D721Med (cell line): ENCODE measurements at regions not wholly inside any gene's neighbourhood (a gene's known extent, or its start where the extent isn't known, plus 50 kb on each side); places are given as distances from the start of the nearest gene placed in this dataset.
"Not testable (repeated sequence)": the region's sequence is repeated elsewhere in the genome, so short reads cannot be mapped to it uniquely, and the experiment has no call there.

Experiments used
- DNase-seq: peaks from one replicate; pipeline ENCODE4 v3.0.0; 2011; ENCODE audit warnings: low spot score; ENCODE audit not compliant: insufficient read length
- FAIRE-seq: peaks from 2 replicates; lab custom pipeline; 2011; peaks lifted over from hg19 to GRCh38; lab: Jason Lieb, UNC
- CTCF ChIP-seq: IDR thresholded peaks from 2 replicates; pipeline ENCODE4 v1.5.1; 2012; ENCODE audit warnings: mild to moderate bottlenecking, control low read depth; ENCODE audit not compliant: insufficient read depth; ENCODE audit errors: missing control alignments

DNA sequence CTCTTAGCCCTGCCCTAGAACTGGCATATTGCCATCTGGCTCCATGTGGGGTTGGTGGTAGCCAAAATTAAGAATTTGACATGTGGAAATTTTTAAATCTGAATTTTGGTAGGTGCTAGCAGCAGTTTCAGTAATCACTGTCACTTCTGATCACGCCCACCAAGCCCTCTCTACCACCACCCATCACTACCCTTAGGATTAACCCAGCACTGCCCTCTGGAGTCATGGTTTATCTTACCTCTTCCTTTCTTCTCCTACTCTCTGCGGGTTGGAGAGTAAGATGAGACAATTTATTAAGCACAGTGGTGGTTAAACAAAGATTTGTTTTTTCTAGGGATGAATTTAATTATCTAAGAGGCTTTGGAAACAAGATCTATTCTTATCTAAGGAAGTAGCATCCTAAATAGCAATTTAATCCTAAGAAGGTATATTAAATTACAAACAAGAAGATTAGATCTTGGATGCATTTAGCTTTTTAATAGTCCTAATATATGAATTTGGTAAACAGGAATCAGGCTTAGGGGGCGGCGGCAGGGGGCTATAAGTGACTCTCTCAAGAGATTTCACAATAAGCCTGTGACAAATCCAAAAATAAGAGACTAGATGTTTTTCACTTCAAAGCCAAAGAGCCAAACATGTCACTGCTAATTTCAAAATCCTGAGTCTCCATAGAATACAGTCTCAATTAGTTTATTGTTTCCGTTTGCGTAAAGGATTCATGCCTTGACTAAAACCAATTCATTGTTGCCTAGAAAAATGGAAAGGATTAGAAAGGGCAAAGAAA lies 498.4 kb upstream of the UBE2E2 start:
- TF ChIP-seq CTCF: peak; percentile 27
- no peak for DNase-seq
- peak; percentile 11 for FAIRE-seq

DNA sequence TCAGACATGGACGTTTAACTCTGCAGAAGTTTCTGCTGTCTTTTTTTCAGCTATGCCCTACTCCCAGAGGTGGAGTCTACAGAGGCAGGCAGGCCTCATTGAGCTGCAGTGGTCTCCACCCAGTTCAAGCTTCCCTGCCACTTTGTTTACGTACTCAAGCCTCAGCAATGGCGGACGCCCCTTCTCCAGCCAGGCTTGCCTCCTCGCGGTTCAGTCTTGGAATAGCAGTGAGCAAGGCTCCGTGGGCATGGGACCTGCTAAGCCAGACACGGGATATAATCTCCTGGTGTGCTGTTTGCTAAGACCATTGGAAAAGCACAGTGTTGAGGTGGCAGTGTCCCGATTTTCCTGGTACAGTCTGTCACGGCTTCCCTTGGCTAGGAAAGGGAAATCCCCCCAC lies 496.2 kb upstream of the UBE2E2 start:
- DNase-seq, FAIRE-seq: not testable (repeated sequence)

DNA sequence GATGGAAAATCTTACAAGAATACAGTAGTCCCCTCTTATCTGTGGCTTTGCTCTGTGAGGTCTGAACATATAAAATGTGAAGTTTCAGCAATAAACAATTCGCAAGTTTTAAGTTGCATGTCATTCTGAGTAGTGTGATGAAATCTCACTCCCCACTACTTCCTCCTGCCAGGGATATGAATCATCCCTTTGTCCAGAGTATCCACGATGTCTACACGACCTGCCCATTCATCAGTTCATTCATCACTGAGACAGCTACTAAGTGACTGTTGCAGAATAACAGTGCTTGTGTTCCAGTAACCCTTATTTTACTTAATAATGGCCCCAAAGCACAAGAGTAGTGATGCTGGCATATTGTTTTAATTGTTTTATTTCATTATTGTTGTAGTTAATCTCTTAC lies 489.2 kb upstream of the UBE2E2 start:
- DNase-seq: no peak
- TF ChIP-seq CTCF: no peak
- FAIRE-seq: no peak

DNA sequence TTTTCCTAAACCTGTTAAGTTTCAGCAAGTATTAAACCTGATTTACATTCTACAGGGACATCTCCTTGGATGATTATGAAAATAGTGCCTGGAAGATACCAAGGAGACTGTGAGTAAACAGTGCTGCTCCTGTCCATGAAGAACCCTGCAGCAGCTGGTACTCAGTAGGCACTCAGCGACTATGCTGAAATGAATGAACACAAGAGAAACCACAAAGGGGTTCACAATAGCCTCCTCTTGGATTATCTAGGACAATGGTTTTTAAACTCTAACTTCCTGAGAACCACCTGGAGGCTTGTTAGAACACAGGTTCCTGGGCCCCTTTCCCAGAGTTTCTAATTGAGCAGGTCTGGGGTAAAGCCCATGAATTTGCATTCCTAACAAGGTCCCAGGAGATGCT lies 488.4 kb upstream of the UBE2E2 start:
- FAIRE-seq (no peak), DNase-seq (no peak)
- no peak for TF ChIP-seq CTCF

DNA sequence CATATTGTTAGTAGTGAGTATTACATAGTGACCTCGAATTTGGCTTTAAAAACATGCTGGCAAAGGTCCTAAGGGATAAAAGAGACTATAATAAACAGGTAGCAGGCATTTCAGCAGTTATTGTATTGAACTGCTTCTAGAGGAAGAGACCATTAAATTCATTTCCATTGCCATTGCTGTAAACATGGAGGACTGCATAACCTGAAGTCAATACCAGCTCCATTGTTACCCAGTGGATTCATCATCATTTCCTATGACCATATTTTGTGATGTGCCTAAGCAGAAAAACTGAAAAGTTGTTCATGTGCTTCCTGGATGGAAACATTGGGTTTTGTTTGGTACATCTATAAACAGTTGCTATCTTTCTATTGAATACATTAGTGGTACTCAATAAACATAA lies 482.5 kb upstream of the UBE2E2 start:
- FAIRE-seq (no peak), DNase-seq (no peak)
- no peak for TF ChIP-seq CTCF

DNA sequence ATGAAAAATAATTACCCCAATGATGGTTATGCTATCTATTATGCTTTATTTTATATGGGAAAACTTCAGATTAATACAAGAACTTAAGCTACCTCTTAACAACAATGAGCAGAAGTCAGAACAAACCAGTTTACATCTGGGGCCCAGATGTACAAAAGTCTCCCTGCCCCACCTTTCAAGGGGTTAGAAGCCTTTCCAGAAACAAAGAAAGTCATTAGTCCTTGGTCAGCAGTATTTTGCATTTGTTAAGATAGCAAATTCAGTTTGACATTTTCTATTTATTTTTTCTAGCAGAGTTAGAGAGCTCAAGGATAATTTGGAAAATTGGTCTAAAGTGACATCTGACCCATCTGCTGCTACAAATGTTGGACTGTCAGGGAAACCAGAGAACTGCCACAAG lies 478.7 kb upstream of the UBE2E2 start:
- DNase-seq (no peak), FAIRE-seq (no peak)
- TF ChIP-seq CTCF: no peak

DNA sequence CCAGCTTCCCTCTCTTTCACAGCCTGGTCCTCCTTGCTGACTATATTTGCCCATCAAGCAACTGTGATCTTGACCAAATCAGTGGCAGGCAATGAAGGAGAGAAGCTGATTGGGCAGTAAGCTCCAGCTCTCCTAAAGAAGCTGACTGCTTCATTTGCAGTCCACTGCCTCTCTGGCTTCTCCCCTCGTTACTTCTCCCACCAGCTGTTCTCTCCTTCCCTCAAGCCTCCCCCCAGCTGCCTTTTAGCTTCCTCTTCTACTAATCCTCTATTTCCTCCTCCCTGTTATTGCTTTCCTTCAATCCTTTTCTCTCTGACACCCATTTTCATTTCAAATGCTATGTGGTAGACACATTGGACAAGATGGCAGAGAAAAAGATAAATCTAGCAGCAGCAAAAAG lies 474.7 kb upstream of the UBE2E2 start:
- TF ChIP-seq CTCF: no peak
- no peak for FAIRE-seq
- DNase-seq: no peak
